CD4-positive, alpha-beta T cell treated with Interleukin-12 subunit alpha and Interleukin-12 subunit beta, for 1 hour (primary cell): ENCODE measurements at regions not wholly inside any gene's neighbourhood (a gene's known extent, or its start where the extent isn't known, plus 50 kb on each side); places are given as distances from the start of the nearest gene placed in this dataset.

Source experiments
- DNase-seq: peaks from one replicate; pipeline ENCODE4 v3.0.0-alpha.2; 2020

- no peak for DNase-seq
Measured at GRCh38 chr1:53400761-53401674, 58.2 kb upstream of the DMRTB1 start.

GRCh38 chr1:53401813-53402745 lies 57.1 kb upstream of the DMRTB1 start:
- DNase-seq, result no peak

- no peak for DNase-seq
Measured at GRCh38 chr1:53402891-53403655, 56.1 kb upstream of the DMRTB1 start.

- DNase-seq, result no peak
Measured at GRCh38 chr1:53405737-53406136, 53.5 kb upstream of the DMRTB1 start.

GRCh38 chr1:53406551-53407235 lies 52.5 kb upstream of the DMRTB1 start:
- no peak for DNase-seq

GRCh38 chr1:53408013-53408754 lies 51.0 kb upstream of the DMRTB1 start:
- DNase-seq, result no peak

- no peak for DNase-seq
Measured at GRCh38 chr1:53408755-53409129, 50.5 kb upstream of the DMRTB1 start.

- DNase-seq, result no peak
Measured at GRCh38 chr1:53409233-53409632, 50.0 kb upstream of the DMRTB1 start.
